ENCODE measurements at regions not wholly inside any gene's neighbourhood (a gene's known extent, or its start where the extent isn't known, plus 50 kb on each side); places are given as distances from the start of the nearest gene placed in this dataset.

DNA sequence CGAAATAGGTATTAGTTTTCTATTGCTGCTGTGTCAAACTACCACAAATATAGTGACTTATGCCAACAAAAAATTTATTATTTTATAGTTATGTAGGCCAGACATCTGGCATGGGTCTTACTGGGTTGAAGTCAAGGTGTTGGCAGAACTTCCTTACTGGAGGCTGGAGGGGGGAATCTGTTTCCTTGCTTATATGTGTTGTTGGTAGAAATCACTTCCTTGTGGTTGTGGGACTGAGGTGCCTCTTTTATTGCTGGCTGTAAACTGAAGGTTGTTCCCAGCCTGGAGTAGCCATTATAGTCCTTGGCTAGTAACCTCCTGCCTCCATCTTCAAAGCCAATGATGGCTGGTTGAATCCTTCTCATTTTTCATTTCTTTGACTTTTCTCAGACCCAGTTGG lies 439.8 kb upstream of the EEF2KMT start:
- ATAC-seq (ENCODE audit: low read depth) (no peak), DNase-seq (ENCODE audit: low spot score in 2 of 2) (no peak)
- Mint-ChIP-seq H3K27ac (no peak overlapping the region), H3K9me3 (peaks cover 7% of the 10 kb centered on the region), H3K4me3 (no peak overlapping the region), H3K4me1 (no peaks in the 10 kb centered on the region), H3K36me3 (peaks cover 1% of the 10 kb centered on the region), H3K27me3 (no peaks in the 10 kb centered on the region)

GRCh38 chr16:5533321-5533888 lies 435.8 kb upstream of the EEF2KMT start:
- Mint-ChIP-seq H3K27me3 (no peaks in the 10 kb centered on the region), H3K4me1 (no peaks in the 10 kb centered on the region), H3K36me3 (peaks cover 1% of the 10 kb centered on the region), H3K9me3 (peaks cover 12% of the 10 kb centered on the region), H3K4me3 (no peak overlapping the region), H3K27ac (no peak overlapping the region)
- no peak for DNase-seq (ENCODE audit: low spot score in 2 of 2)
- ATAC-seq (ENCODE audit: low read depth) = no peak

DNA sequence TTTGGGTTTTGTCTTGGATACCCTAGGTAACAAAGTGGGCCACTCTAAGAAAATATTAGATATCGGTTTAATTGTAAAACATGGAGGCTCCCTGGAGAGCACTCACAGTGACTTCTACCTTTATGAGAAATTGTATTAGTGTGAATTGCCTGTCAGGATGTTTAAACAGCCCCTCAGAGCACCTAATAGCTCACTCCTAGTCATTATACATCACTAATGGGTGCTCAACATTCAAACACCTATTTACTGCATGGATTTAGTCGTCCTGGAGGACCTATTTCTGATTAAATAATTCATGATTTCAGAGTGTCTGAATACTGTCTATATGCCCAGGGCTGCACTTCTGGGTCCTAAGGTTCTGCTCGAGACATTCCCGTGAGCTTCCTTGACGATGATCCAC lies 430.2 kb upstream of the EEF2KMT start:
- ATAC-seq (ENCODE audit: low read depth) (no peak), DNase-seq (ENCODE audit: low spot score in 2 of 2) (no peak)
- H3K4me1 Mint-ChIP-seq = no peaks in the 10 kb centered on the region
- H3K9me3 Mint-ChIP-seq = peaks cover 11% of the 10 kb centered on the region
- H3K27ac Mint-ChIP-seq = no peak overlapping the region
- no peaks in the 10 kb centered on the region for H3K27me3 Mint-ChIP-seq
- H3K4me3 Mint-ChIP-seq = no peak overlapping the region
- H3K36me3 Mint-ChIP-seq = no peaks in the 10 kb centered on the region

- Mint-ChIP-seq H3K27ac (no peak overlapping the region), H3K27me3 (no peaks in the 10 kb centered on the region), H3K36me3 (no peaks in the 10 kb centered on the region), H3K4me1 (no peaks in the 10 kb centered on the region), H3K9me3 (peaks cover 15% of the 10 kb centered on the region), H3K4me3 (no peak overlapping the region)
- no peak for DNase-seq (ENCODE audit: low spot score in 2 of 2)
- ATAC-seq (ENCODE audit: low read depth) = no peak
Measured at GRCh38 chr16:5526826-5527225, 429.2 kb upstream of the EEF2KMT start.

DNA sequence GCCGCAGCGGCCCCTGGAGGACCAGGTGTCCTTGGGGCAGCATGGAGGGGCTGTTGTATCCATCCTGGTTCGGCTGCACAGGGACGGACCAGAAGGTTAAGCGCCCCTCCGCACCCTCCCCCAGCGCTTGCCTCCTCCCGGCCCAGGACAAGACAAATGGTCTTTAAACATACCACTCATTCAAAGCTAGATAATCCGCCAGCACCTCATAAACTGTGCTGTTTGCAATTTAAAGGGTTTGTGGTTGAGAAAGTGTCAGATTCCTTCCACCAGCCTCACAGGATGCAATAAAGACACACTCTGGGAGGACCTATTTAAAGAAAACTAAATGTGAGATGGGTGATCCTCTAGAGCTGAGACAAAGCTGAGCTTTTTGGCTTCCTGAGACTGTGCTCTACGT lies 426.2 kb upstream of the EEF2KMT start:
- DNase-seq (ENCODE audit: low spot score in 2 of 2) = no peak
- no peak for ATAC-seq (ENCODE audit: low read depth)
- no peak overlapping the region for H3K27ac Mint-ChIP-seq
- H3K4me1 Mint-ChIP-seq = no peaks in the 10 kb centered on the region
- no peaks in the 10 kb centered on the region for H3K27me3 Mint-ChIP-seq
- no peaks in the 10 kb centered on the region for H3K36me3 Mint-ChIP-seq
- peaks cover 14% of the 10 kb centered on the region for H3K9me3 Mint-ChIP-seq
- H3K4me3 Mint-ChIP-seq = no peak overlapping the region

DNA sequence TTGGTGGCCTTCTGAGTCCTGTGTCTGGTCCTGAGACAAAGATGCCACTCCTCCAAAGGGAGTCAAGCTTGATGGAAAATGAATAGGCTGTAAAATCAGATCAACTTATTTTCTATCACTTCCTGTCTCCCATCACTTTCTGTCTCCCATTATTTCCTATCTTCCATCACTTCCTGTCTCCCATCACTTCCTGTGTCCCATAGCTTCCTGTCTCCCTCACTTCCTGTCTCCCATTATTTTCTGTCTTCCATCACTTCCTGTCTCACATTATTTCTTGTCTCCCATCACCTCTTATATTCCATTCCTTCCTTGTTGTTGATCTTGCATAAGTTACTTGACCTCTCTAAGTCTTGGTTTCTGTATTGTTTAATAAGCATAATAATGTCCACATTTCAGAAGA lies 418.5 kb upstream of the EEF2KMT start:
- Mint-ChIP-seq H3K36me3 (no peaks in the 10 kb centered on the region), H3K9me3 (peaks cover 13% of the 10 kb centered on the region), H3K27me3 (no peaks in the 10 kb centered on the region), H3K4me1 (no peaks in the 10 kb centered on the region), H3K27ac (no peak overlapping the region), H3K4me3 (no peak overlapping the region)
- ATAC-seq (ENCODE audit: low read depth) (no peak), DNase-seq (ENCODE audit: low spot score in 2 of 2) (no peak)

GRCh38 chr16:5512014-5512413 lies 414.4 kb upstream of the EEF2KMT start:
- Mint-ChIP-seq H3K4me3 (no peak overlapping the region), H3K27me3 (peaks cover 1% of the 10 kb centered on the region), H3K36me3 (no peaks in the 10 kb centered on the region), H3K4me1 (no peaks in the 10 kb centered on the region), H3K27ac (no peak overlapping the region), H3K9me3 (peaks cover 10% of the 10 kb centered on the region)
- no peak for ATAC-seq (ENCODE audit: low read depth)
- DNase-seq (ENCODE audit: low spot score in 2 of 2) = no peak

DNA sequence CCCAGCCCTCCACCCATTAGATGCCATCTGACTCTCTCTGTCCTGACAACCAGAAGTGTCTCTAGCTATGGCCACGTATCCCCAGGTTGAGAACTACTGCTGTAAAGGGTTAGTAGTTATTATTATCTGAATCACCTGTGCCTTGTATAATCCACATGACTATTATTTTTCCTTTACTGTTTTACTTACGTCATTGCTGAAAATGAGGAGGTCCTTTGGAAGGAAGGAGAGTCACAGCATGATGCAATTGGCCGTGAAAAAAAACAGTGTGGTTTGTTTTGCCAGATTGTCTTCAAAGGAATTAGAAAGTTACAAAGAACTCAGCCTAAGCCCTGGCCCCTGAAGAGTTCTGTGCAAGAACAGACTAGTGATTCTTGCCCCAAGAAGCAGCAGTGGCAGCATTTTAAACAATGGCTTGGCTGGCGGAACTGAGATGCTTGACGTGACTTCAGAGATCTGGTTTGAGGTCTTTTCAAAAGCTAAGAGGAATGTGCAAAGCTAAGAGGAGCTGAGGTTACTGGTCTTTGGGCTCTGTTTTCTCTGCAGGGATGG lies 413.3 kb upstream of the EEF2KMT start:
- Mint-ChIP-seq H3K27me3 (peaks cover 1% of the 10 kb centered on the region), H3K4me1 (no peaks in the 10 kb centered on the region), H3K36me3 (no peaks in the 10 kb centered on the region), H3K4me3 (no peak overlapping the region), H3K27ac (no peak overlapping the region), H3K9me3 (peaks cover 7% of the 10 kb centered on the region)
- DNase-seq (ENCODE audit: low spot score in 2 of 2) = no peak
- ATAC-seq (ENCODE audit: low read depth) = no peak

DNA sequence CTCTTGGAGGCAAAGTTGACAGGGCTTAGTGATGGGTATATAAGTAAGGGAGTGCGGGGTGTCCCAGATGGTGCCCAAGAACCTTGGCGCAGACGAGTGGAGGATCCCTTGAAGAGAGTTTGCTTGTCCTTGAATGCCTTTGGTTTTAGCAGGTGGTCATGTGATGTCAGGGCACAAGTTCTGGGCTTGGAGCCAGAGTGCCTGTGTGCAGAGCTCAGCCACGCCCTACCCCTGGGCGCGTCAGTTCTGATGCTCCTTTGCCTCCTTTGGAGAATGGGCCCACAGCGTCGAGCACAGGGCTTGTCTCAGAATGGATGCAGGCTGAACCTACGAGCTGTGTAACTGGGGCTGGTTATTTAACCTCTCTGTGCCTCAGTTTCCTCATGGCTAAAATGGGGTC lies 412.2 kb upstream of the EEF2KMT start:
- H3K36me3 Mint-ChIP-seq = no peaks in the 10 kb centered on the region
- peaks cover 1% of the 10 kb centered on the region for H3K27me3 Mint-ChIP-seq
- H3K9me3 Mint-ChIP-seq = peaks cover 7% of the 10 kb centered on the region
- DNase-seq (ENCODE audit: low spot score in 2 of 2) (no peak), ATAC-seq (ENCODE audit: low read depth) (no peak)
- H3K4me3 Mint-ChIP-seq = no peak overlapping the region
- no peaks in the 10 kb centered on the region for H3K4me1 Mint-ChIP-seq
- no peak overlapping the region for H3K27ac Mint-ChIP-seq

DNA sequence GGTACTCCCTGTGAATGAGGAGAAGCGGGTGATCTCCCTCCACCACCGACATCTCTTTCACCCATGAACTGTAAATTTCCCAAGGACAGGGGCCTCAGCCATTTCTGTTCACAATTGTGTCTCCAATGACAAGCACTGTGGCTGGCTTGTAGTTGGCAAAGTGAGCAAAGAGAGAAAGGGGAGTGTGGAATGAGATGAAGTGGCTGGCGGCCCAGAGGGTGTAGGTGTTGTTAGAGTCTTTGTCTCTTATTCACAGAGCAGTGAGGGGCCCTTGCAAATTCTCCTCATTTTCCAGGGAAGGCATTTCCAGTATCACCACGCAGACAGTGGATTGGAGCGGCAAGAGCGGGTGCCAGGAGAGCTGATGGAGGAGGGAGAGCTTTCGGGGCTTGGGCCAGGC lies 411.7 kb upstream of the EEF2KMT start:
- Mint-ChIP-seq H3K4me3 (no peak overlapping the region), H3K9me3 (peaks cover 5% of the 10 kb centered on the region)

GRCh38 chr16:5508371-5508770 lies 410.8 kb upstream of the EEF2KMT start:
- Mint-ChIP-seq H3K36me3 (no peaks in the 10 kb centered on the region), H3K4me3 (no peak overlapping the region)

More for the DNA sequence above, 411.7 kb upstream of the EEF2KMT start:
- H3K27me3 Mint-ChIP-seq = peaks cover 1% of the 10 kb centered on the region
- DNase-seq (ENCODE audit: low spot score in 2 of 2) = no peak
- ATAC-seq (ENCODE audit: low read depth) = no peak
- H3K4me1 Mint-ChIP-seq = no peaks in the 10 kb centered on the region
- no peak overlapping the region for H3K27ac Mint-ChIP-seq
- no peaks in the 10 kb centered on the region for H3K36me3 Mint-ChIP-seq

DNA sequence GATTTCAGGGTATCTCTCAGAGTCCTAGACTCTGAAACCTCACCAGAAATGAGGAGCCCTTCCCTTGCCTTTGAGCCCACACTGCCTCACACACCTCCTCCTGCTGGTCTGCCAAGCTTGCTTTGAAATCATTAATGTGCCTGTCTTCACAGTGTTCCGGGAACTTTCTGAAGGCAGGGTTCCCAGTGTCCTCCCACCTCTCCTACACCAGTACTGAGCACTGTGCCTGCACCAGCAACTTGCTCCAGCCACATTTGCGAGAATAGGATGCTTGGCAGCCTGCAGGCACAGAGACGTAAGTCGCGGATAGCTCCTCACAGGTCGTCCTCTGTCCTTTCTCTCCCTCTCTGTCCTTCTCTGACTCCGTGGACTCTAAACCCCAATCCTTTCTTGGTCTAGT lies 408.4 kb upstream of the EEF2KMT start:
- ATAC-seq (ENCODE audit: low read depth) (no peak), DNase-seq (ENCODE audit: low spot score in 2 of 2) (no peak)
- Mint-ChIP-seq H3K9me3 (no peaks in the 10 kb centered on the region), H3K4me3 (no peak overlapping the region), H3K27ac (no peak overlapping the region), H3K36me3 (no peaks in the 10 kb centered on the region), H3K4me1 (no peaks in the 10 kb centered on the region), H3K27me3 (peaks cover 1% of the 10 kb centered on the region)

More at GRCh38 chr16:5508371-5508770, 410.8 kb upstream of the EEF2KMT start:
- peaks cover 1% of the 10 kb centered on the region for H3K9me3 Mint-ChIP-seq
- no peaks in the 10 kb centered on the region for H3K4me1 Mint-ChIP-seq
- no peak overlapping the region for H3K27ac Mint-ChIP-seq
- DNase-seq (ENCODE audit: low spot score in 2 of 2) = no peak
- H3K27me3 Mint-ChIP-seq = peaks cover 1% of the 10 kb centered on the region
- no peak for ATAC-seq (ENCODE audit: low read depth)

DNA sequence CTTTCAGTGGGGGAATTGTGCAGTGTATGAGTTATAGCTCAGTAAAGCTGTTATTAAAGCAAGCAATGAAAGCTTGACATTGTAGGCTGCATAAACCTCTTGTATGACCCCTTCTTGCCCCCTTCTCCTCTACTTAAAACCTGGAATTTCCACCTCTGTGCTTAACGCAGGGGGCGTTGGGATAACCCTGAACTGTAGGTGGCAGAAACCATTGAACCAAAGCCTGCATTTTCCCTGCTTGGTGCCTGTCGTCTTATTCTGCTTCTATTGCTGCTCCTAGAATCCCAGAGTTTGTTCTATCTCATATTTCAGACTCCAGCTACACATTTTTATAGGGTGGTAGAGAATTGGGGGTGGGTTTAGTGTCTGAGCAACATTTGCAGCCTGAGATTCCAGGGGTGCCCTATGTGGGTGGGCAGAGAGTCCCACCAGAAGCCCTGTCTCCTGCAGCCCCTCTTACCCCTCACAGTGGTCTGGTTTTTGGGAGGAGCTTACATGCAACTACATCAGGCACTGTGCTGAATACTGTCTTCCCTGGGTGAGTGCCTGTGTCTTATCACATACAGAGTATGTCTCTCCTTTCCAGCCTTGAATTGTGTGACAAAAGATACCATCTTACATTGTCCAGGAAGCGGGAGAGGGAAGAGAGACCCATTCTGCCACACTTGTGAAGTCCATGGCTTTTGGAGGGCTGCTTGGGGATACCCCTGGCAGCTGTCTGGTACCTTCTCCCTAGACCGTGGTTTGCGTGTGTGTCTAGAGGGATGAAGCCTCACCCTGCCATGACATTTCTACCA lies 407.7 kb upstream of the EEF2KMT start:
- H3K27ac Mint-ChIP-seq = no peak overlapping the region
- no peaks in the 10 kb centered on the region for H3K4me1 Mint-ChIP-seq
- H3K4me3 Mint-ChIP-seq = no peak overlapping the region
- DNase-seq (ENCODE audit: low spot score in 2 of 2) = no peak
- no peaks in the 10 kb centered on the region for H3K9me3 Mint-ChIP-seq
- no peak for ATAC-seq (ENCODE audit: low read depth)
- H3K36me3 Mint-ChIP-seq = no peaks in the 10 kb centered on the region
- H3K27me3 Mint-ChIP-seq = peaks cover 1% of the 10 kb centered on the region

DNA sequence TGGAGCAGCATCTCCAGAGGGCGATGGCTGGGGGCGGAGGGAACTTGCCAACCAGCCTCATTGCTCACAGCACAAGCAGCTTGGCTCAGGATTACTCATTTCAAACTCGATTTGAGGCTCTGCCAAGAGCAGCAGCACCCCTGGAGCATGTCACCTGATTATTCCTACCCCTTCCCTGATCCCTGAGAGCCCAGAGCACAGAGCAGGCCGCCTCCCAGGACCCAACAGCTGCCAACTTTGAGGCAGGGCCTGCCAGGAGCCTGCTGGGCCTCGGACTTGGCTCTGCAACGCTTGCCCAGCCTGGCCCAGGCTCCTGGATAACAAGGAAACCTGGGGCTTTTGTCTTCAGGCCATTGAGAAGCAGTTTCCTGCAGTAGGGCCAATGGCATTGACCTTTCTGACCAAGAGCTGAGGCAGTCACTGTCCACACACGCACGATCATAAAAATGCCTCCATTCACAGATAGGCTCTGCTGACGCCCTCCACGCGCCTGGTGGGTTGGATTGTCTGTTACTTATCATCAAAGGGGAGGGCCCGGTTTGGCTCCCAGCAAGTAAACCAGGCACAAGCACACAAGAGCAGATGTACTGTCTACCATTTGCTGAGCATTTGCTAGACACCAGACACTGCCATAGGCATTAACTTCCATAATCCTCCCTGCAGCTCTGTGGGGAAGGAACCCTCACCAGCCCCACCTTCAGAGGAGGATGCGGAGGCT lies 406.6 kb upstream of the EEF2KMT start:
- ATAC-seq (ENCODE audit: low read depth) (no peak), DNase-seq (ENCODE audit: low spot score in 2 of 2) (no peak)
- Mint-ChIP-seq H3K27me3 (peaks cover 1% of the 10 kb centered on the region), H3K9me3 (peaks cover 2% of the 10 kb centered on the region), H3K36me3 (no peaks in the 10 kb centered on the region), H3K4me1 (no peaks in the 10 kb centered on the region), H3K4me3 (no peak overlapping the region), H3K27ac (no peak overlapping the region)

Measured in memory B cell (primary cell).